Fibroblast of skin of left quadriceps (primary cell): ENCODE measurements at regions not wholly inside any gene's neighbourhood (a gene's known extent, or its start where the extent isn't known, plus 50 kb on each side); places are given as distances from the start of the nearest gene placed in this dataset.
A peak's percentile ranks its signal among the peaks of the same experiment; 100 is the strongest.
"Not testable (repeated sequence)": the region's sequence is repeated elsewhere in the genome, so short reads cannot be mapped to it uniquely, and the experiment has no call there.

Experiments
- DNase-seq, 2 experiments: peaks; one replicate each; pipeline ENCODE4 v3.0.0-alpha.2; 2013; ENCODE audit warnings: low read depth in 2 of 2

- DNase-seq, result no peak
Measured at GRCh38 chr14:44785096-44785495, 176.7 kb downstream of the KLHL28 start.

- no peak for DNase-seq
Measured at GRCh38 chr14:44783901-44784300, 177.8 kb downstream of the KLHL28 start.

GRCh38 chr14:44782775-44783238 lies 178.9 kb downstream of the KLHL28 start:
- peak; percentile 63 to 72 for DNase-seq

GRCh38 chr14:44780989-44781388 lies 180.8 kb downstream of the KLHL28 start:
- DNase-seq, result no peak

GRCh38 chr14:44778604-44779003 lies 183.1 kb downstream of the KLHL28 start:
- peak; percentile 42 for DNase-seq

GRCh38 chr14:44777584-44777983 lies 184.2 kb downstream of the KLHL28 start:
- DNase-seq, result no peak

- no peak for DNase-seq
Measured at GRCh38 chr14:44775248-44775647, 186.5 kb downstream of the KLHL28 start.

- DNase-seq, result no peak
Measured at GRCh38 chr14:44774396-44774795, 187.4 kb downstream of the KLHL28 start.

GRCh38 chr14:44771496-44771895 lies 190.3 kb downstream of the KLHL28 start:
- no peak for DNase-seq

GRCh38 chr14:44770201-44770600 lies 191.5 kb downstream of the KLHL28 start:
- DNase-seq, result no peak

GRCh38 chr14:44768935-44769334 lies 192.8 kb downstream of the KLHL28 start:
- no peak for DNase-seq

- no peak for DNase-seq
Measured at GRCh38 chr14:44767646-44768173, 194.0 kb downstream of the KLHL28 start.

GRCh38 chr14:44766285-44766684 lies 195.5 kb downstream of the KLHL28 start:
- no peak for DNase-seq

- no peak for DNase-seq
Measured at GRCh38 chr14:44763356-44763755, 198.4 kb downstream of the KLHL28 start.

GRCh38 chr14:44759277-44759676 lies 202.5 kb downstream of the KLHL28 start:
- DNase-seq, result no peak

GRCh38 chr14:44756554-44756953 lies 205.2 kb downstream of the KLHL28 start:
- no peak for DNase-seq

- no peak for DNase-seq
Measured at GRCh38 chr14:44745371-44745770, 216.4 kb downstream of the KLHL28 start.

GRCh38 chr14:44742202-44742601 lies 219.5 kb downstream of the KLHL28 start:
- no peak for DNase-seq

- no peak for DNase-seq
Measured at GRCh38 chr14:44741431-44741830, 220.3 kb downstream of the KLHL28 start.

GRCh38 chr14:44736326-44736725 lies 225.4 kb downstream of the KLHL28 start:
- no peak for DNase-seq

- DNase-seq, result no peak
Measured at GRCh38 chr14:44732144-44732543, 225.1 kb upstream of the FSCB start.

GRCh38 chr14:44730860-44731259 lies 223.8 kb upstream of the FSCB start:
- no peak for DNase-seq

GRCh38 chr14:44721395-44721794 lies 214.3 kb upstream of the FSCB start:
- not testable (repeated sequence) for DNase-seq

GRCh38 chr14:44720707-44721106 lies 213.6 kb upstream of the FSCB start:
- no peak for DNase-seq
